GM19452 (cell line): ENCODE measurements at regions not wholly inside any gene's neighbourhood (a gene's known extent, or its start where the extent isn't known, plus 50 kb on each side); places are given as distances from the start of the nearest gene placed in this dataset.

Experiments
- ATAC-seq: cut with Tn5 transposase; IDR thresholded peaks from one replicate; pipeline ENCODE4 v1.9.1; 2021; ENCODE audit not compliant: unreplicated experiment

DNA sequence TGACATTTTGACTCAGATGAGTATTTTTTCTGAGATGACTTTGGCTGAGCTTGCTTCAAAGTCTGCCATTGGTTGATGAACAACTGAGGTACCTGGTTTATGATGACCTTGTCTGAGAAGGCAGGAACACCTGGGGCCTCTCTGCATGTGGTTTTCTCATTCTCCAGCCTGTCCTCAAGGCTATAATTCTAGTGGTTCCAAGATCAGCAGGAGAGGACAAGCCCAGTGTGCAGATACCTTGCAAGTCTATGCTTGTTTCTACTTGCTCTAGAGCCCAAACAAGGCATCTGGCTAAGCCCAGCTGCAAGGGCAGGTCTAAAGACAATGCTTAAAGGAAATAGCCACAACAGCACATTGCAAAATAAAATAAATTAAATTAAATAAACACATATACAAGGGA lies 1100.0 kb downstream of the NLGN4Y start:
- no peak for ATAC-seq

GRCh38 chrY:15624928-15625327 lies 1100.6 kb downstream of the NLGN4Y start:
- no peak for ATAC-seq

DNA sequence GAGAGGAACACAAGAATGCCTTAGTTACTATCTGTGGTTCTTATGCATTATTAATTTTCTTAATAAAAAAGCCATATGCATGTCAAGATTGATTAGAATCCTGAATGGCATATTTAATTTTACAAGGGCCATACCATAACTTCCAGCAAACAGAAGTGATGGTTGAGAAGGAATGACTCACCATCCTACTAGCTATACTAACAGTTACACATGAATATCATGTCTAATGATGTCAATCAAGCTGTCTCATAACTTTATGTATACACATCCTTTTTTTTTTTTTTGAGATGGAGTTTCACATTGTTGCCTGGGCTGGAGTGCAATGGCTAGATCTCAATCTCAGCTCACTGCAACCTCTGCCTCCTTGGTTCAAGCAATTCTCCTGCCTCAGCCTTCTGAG lies 1123.9 kb downstream of the NLGN4Y start:
- no peak for ATAC-seq

DNA sequence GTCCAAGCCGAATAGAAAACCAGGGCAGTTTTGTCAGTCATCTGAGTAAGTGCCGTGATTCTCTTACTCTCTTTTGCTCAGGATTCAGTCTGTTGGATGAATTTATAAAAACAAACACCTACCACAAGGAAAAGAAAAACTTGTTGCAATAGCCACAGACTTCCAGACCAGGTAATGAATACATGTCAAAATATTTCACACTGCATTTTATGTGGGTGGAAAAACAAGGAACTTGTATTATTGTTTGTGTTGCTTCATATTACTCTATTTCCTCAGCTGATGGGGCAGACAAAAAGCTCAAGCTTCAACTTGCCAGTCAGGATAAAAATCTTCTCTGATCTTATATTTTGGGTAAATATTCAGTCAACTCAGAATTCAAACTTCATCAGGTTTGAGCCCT lies 1125.7 kb downstream of the NLGN4Y start:
- ATAC-seq: no peak

DNA sequence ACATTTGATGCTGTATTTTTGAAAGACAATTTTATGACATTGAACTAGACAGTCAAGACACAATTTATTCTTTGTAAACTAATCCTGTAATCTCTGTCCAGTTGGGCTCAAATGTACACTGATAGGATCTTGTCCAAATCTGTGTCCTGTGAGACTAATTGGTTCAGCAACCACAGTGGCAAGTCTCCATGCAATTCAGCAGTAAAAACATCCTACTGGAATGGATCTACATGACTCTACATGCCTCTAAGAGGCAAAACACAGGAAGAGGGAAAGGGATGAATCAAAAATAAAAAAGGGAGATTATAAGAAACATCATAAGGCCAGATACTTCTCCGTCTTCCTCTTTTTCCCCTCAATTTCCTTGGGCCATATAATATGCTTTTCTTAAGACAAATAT lies 1164.2 kb downstream of the NLGN4Y start:
- no peak for ATAC-seq

DNA sequence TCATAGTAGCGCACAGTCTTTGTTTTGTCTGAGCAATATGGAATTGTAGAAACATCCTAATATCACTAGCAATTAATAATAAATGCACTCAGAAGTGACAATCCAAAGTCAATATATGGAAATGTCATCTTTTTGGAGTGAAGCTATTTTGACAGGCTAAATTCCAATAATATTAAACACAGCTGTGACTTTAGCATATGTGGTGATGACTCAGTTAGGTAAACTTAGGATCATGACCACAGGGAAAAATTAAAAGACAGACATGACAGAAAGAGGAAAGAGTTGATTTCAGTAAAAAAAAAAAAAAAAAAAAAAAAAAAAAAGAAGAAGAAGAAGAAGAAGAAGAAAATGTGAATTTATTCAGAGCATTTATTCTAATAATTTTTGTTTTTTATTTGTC lies 1165.7 kb downstream of the NLGN4Y start:
- no peak for ATAC-seq

- ATAC-seq: no peak
These were observed 1177.8 kb downstream of the NLGN4Y start for GRCh38 chrY:15702131-15702530.

DNA sequence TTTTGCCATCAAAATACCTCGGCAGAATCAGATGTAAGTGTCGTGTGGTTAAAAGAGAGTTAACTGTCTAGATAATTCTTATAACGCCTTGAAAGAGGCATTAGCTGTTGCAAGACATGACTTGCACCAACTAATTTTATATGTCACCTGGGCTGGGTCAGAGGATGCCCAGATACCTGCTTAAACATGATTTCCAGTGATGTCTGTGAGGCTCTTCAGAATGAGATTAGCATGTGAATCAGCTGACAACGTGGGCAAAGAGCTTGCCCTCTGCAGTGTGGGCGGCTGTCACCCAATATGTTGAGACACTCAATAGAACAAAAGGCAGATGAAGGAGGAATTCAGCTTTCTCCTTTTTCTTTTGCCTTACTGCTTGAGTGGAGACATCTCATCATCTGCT lies 1180.6 kb downstream of the NLGN4Y start:
- no peak for ATAC-seq

GRCh38 chrY:15749533-15750433 lies 1225.5 kb downstream of the NLGN4Y start:
- no peak for ATAC-seq

GRCh38 chrY:15751001-15751400 lies 1226.7 kb downstream of the NLGN4Y start:
- no peak for ATAC-seq

DNA sequence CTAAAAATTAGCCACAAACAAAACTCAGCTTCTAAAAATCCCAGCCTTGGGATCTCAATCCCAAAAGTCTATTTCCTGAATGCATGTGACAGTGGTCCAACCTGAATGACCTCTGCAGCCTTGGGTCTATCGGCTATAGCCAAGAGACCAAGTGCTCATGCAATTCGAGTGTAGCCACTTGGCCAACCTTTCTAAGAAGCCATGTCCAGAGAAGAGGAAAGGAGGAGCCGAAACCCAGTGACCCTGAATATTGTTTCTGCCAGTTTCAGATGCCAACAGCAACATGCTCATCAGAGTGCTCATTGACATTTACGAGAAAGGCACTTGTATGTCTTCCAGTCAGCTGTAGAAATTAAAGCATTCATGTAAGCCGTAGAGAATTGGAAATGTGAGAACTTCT lies 1231.9 kb downstream of the NLGN4Y start:
- no peak for ATAC-seq

DNA sequence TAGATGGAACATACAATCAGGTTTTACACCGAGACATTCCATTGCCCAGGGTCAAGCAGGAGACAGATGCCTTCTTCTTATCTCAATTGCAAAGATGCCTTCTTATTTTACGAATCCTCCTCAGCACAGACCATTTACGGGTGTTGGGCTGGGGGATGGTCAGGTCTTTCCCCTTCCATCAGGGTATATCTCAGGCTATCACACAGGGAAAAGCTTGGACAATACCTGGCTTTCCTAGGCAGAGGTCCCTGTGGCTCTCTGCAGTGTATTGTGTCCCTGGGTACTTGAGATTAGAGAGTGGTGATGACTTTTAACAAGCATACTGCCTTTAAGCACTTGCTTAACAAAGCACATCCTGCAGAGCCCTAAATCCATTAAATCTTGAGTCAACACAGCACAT lies 1249.2 kb downstream of the NLGN4Y start:
- ATAC-seq: no peak

DNA sequence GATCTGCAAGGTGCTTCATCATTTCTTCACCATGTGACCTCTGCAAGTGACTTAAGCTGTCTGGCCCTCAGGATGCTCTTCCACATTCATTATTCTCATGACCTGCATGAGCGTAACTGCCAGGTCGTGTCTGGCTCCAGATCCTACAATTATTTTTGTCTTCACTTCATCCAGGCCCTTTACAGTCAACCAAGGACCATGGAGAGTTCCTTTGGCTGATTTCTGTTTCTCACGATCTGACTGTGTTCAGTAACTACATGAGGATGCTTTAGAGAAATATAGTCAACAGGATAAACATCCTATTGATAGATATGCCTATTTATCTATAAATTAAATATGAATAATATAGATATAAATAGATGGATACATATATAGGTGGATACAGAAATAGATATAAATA lies 1251.6 kb downstream of the NLGN4Y start:
- ATAC-seq: no peak

GRCh38 chrY:15779891-15780290 lies 1255.6 kb downstream of the NLGN4Y start:
- ATAC-seq: no peak

GRCh38 chrY:15800021-15800420 lies 1275.7 kb downstream of the NLGN4Y start:
- no peak for ATAC-seq

DNA sequence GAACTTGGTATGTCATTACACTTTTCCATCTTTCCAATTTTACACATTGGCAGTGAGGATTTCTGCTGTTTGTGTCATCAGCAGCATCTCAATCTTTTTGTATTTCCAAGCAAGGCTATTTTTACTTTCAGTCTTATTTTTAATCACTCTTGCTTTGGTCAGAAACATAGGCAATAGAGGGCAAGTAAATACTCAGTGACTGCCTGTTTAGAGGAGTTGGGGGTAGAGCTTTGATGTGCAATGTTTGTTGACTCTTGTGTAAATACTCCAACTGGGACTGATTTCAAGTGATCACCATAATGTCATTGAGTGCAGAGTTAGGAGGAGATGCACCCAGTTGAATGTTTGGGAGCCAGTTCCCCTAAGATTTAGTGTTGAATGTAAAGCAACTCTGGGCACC lies 1281.7 kb downstream of the NLGN4Y start:
- no peak for ATAC-seq

DNA sequence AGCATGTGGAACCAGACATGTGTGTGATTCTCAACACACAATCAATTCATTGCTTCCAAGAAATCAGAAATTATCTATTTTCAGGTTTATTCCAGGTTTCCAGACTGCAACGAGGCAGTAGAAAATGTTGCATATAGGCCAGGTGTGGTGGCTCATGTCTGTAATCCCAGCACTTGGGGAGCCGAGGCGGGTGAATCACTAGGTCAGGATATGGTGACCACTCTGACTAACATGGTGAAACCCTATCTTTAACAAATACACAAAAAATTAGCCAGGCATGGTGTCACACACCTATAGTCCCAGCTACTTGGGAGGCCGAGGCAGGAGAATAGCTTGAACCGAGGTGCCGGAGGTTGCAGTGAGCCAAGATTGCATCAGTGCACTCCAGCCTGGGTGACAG lies 1289.9 kb downstream of the NLGN4Y start:
- no peak for ATAC-seq
